Heart left ventricle (tissue), 16 donors: ENCODE measurements at regions not wholly inside any gene's neighbourhood (a gene's known extent, or its start where the extent isn't known, plus 50 kb on each side); places are given as distances from the start of the nearest gene placed in this dataset.
A peak's percentile ranks its signal among the peaks of the same experiment; 100 is the strongest.

Experiments
- ATAC-seq, 4 donors: fragments of 200-7000 bp; cut with Tn5 transposase; one replicate each; pipeline ENCODE4 v1.9.1; 2020 to 2022; ENCODE audit warnings: moderate library complexity in 4 of 4, mild to moderate bottlenecking in 3 of 4, moderate number of reproducible peaks in 1 of 4
- DNase-seq, 5 donors: peaks; one replicate each; pipeline ENCODE4 v3.0.0-alpha.2; 2020
- H3K27ac ChIP-seq, 12 donors: fragments of 200-600 bp; sonication (generic) in 4 of 12; one replicate each; pipeline versions ENCODE4 v1.5.0 to v1.8.0; 2016 to 2022; ENCODE audit warnings: mild to moderate bottlenecking in 2 of 12
- H3K27me3 ChIP-seq, 9 donors: fragments of 200-600 bp; sonication (generic) in 2 of 9; one replicate each; pipeline versions ENCODE4 v1.5.1 to v1.8.0; 2016 to 2022; ENCODE audit warnings: mild to moderate bottlenecking in 3 of 9
- H3K36me3 ChIP-seq, 9 donors: fragments of 200-600 bp; sonication (generic) in 2 of 9; one replicate each; pipeline versions ENCODE4 v1.5.0 to v1.8.0; 2018 to 2022; ENCODE audit warnings: mild to moderate bottlenecking in 2 of 9
- H3K4me1 ChIP-seq, 12 donors: fragments of 200-600 bp; sonication (generic) in 4 of 12; one replicate each; pipeline versions ENCODE4 v1.5.0 to v1.8.0; 2016 to 2022; ENCODE audit warnings: mild to moderate bottlenecking in 3 of 12
- H3K4me3 ChIP-seq, 12 donors: fragments of 200-600 bp; sonication (generic) in 4 of 12; one replicate each; pipeline versions ENCODE4 v1.5.0 to v1.8.0; 2017 to 2022; ENCODE audit warnings: mild to moderate bottlenecking in 9 of 12, moderate library complexity in 4 of 12
- H3K9me3 ChIP-seq, 12 donors: fragments of 200-600 bp; sonication (generic) in 4 of 12; one replicate each; pipeline versions ENCODE4 v1.5.0 to v1.8.0; 2016 to 2022; ENCODE audit warnings: mild to moderate bottlenecking in 1 of 12
- CTCF ChIP-seq, 12 donors: fragments of 200-600 bp; sonication (generic) in 4 of 12; IDR thresholded peaks; one replicate each; pipeline versions ENCODE4 v1.5.0 to v1.8.0; 2018 to 2022; ENCODE audit warnings: antibody characterized with exemption in 12 of 12, mild to moderate bottlenecking in 5 of 12
- POLR2A ChIP-seq, 2 donors: fragments of 450-650 bp; IDR thresholded peaks; one replicate each; pipeline ENCODE4 v1.6.1; 2017; ENCODE audit warnings: antibody characterized with exemption in 2 of 2, mild to moderate bottlenecking in 2 of 2, moderate library complexity in 2 of 2
- WGBS, 4 donors: extraction: QIAGEN DNeasy Blood & Tissue Kit in 2 of 4; methylation state at CpG; one replicate each; pipeline versions ENCODE4 v1.1.5 to v1.1.7; 2013 to 2018; 5-methylcytosine and 5-hydroxymethylcytosine counted together
- intact Hi-C, 10 donors: fragments of 100-400 bp; cut with DNase I; formaldehyde crosslinking; loops; one replicate each; pipeline versions ENCODE4 v1.11.1 to v1.14.2; 2022
- donor health status: ischemic (EF 13 %, LVEDD 7.1; RV severe dilation, severe dysfunction).
- donor health status: healthy with polysubstance abuse.
- donor health status: DM: no; HTN: yes; CAD: no.
- donor health status: DM: no; HTN: no; CAD: no.
- donor health status: ischemic (EF 25% LVEDD 6.9; RV normal size, moderate dysfunction).
- donor health status: ischemic (EF 25% LVEDD 5.7; RV mildly dilated, moderate dysfunction).
- donor health status: healthy.
- donor health status: DM: yes; HTN: yes; CAD: no.
- donor health status: ischemic (EF 35%, LVEDD 5.7; RV mildly dilated, moderate dysfunction).
- donor health status: nonischemic (EF 11% LVEDD 7.7; RV severe dilation, severe dysfunction).
- donor health status: DM: yes; HTN: yes; CAD: no.
- donor health status: PGD.
- donor health status: ischemic (EF 29% LVEDD 5.4; RV normal size, mild dysfunction).
- donor health status: nonischemic (EF 23%, LVEDD 6.1; RV moderate dilation, normal function).

GRCh38 chr3:64895106-64895990, 207.5 kb upstream of the ADAMTS9 start:
- TF ChIP-seq POLR2A (IDR thresholded peaks at IDR 0.05) = no peak
- TF ChIP-seq CTCF (IDR thresholded peaks at IDR 0.05) = no peak
- intact Hi-C loops = loop anchor here in 2 of 10 donors (10.0 kb wide), 1 partner anchor 361 kb away; no protein-coding TSS in a partner anchor
- WGBS, 4 donors = 57 to 68% (median 62%) methylated on average over 6 of the region's 6 CpGs
- H3K27me3 ChIP-seq = no peaks in the 10 kb centered on the region
- no peak for DNase-seq
- H3K4me3 ChIP-seq = no peak overlapping the region
- peak overlapping the region in 11 of 12 donors; percentile 39 to 74 (median 54) for H3K27ac ChIP-seq
- H3K36me3 ChIP-seq = no peaks in the 10 kb centered on the region
- no peaks in the 10 kb centered on the region for H3K9me3 ChIP-seq
- ATAC-seq = no peak
- peaks cover 0 to 56% (median 31%) of the 10 kb centered on the region in 12 donors for H3K4me1 ChIP-seq

- Histone ChIP-seq H3K27me3 (no peaks in the 10 kb centered on the region), H3K4me1 (peaks cover 0 to 63% (median 34%) of the 10 kb centered on the region in 12 donors), H3K36me3 (no peaks in the 10 kb centered on the region), H3K4me3 (no peak overlapping the region), H3K27ac (peak overlapping the region in 9 of 12 donors; percentile 14 to 64 (median 54)), H3K9me3 (no peaks in the 10 kb centered on the region)
- 47 to 71% (median 60%) methylated on average over 5 of the region's 5 CpGs for WGBS, 4 donors
- no peak for DNase-seq
- ATAC-seq = no peak
- TF ChIP-seq CTCF (IDR thresholded peaks at IDR 0.05) = no peak
- TF ChIP-seq POLR2A (IDR thresholded peaks at IDR 0.05) = no peak
- intact Hi-C loops = loop anchor here in 3 of 10 donors (5.0 to 10.0 kb wide), 2 partner anchors 278 to 359 kb away; no protein-coding TSS in a partner anchor
Measured at GRCh38 chr3:64894006-64894405, 206.2 kb upstream of the ADAMTS9 start.

GRCh38 chr3:64892671-64893309, 205.0 kb upstream of the ADAMTS9 start:
- H3K9me3 ChIP-seq = no peaks in the 10 kb centered on the region
- no peak for ATAC-seq
- no peak for TF ChIP-seq POLR2A (IDR thresholded peaks at IDR 0.05)
- TF ChIP-seq CTCF (IDR thresholded peaks at IDR 0.05) = no peak
- no peak overlapping the region for H3K4me3 ChIP-seq
- H3K27me3 ChIP-seq = no peaks in the 10 kb centered on the region
- H3K36me3 ChIP-seq = no peaks in the 10 kb centered on the region
- peak overlapping the region in 1 of 12 donors; percentile 38 for H3K27ac ChIP-seq
- WGBS, 4 donors = 98 to 99% (median 99%) methylated on average over 5 of the region's 5 CpGs
- DNase-seq = no peak
- intact Hi-C loops = loop anchor here in 3 of 10 donors (5.0 to 10.0 kb wide), 2 partner anchors 280 to 358 kb away; no protein-coding TSS in a partner anchor
- H3K4me1 ChIP-seq = peaks cover 0 to 69% (median 36%) of the 10 kb centered on the region in 12 donors

GRCh38 chr3:64891021-64891420, 203.2 kb upstream of the ADAMTS9 start:
- Histone ChIP-seq H3K4me1 (peaks cover 0 to 54% (median 35%) of the 10 kb centered on the region in 12 donors), H3K9me3 (no peaks in the 10 kb centered on the region), H3K36me3 (no peaks in the 10 kb centered on the region), H3K27me3 (no peaks in the 10 kb centered on the region), H3K4me3 (no peak overlapping the region), H3K27ac (peak overlapping the region in 9 of 12 donors; percentile 29 to 83 (median 67))
- ATAC-seq (no peak), DNase-seq (no peak)
- 89 to 100% (median 91%) methylated on average over 1 to 2 of the region's 2 CpGs for WGBS, 4 donors
- TF ChIP-seq POLR2A (IDR thresholded peaks at IDR 0.05) = no peak
- no peak for TF ChIP-seq CTCF (IDR thresholded peaks at IDR 0.05)
- intact Hi-C loops = loop anchor here in 3 of 10 donors (2.0 to 10.0 kb wide), 3 partner anchors 44 to 356 kb away; no protein-coding TSS in a partner anchor
